HT1080 (cell line): ENCODE measurements at regions not wholly inside any gene's neighbourhood (a gene's known extent, or its start where the extent isn't known, plus 50 kb on each side); places are given as distances from the start of the nearest gene placed in this dataset.
A peak's percentile ranks its signal among the peaks of the same experiment; 100 is the strongest.

Experiments used
- DNase-seq: peaks from one replicate; pipeline ENCODE4 v3.0.0-alpha.2; 2015; ENCODE audit warnings: low read depth

DNA sequence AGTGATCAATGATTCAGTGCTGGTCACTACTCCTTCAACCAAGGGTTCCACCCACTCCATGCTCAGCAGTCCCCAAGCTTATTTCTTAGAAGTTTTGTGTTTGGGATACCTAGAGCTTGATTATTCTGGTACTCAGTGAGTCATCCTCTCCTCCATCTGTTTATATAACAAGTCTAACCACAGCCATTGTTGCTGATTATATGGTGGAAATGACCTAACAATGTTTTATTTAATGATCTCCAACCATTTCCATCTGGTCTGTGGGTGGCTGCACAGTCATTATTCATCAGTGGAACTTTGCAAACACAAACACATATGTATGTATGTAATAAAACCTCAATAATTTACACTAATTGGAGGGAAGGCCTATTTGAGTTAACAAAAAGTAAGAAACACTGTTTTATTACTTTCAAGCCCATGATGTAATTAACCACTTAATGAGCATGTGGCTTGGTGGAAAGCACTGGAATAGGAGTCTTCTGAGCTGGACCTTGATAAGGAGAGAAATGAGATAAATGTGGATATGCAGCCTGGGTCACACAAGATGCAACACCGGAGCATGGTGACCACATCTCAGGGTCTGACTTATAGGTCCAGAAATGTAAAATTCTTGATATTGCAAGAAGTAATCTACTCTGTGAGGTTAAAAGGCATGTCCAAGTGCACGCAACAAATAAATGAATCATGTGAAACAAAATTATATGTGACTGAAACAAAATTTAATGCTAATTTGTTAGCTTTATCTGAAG is 99.0 kb upstream of the WLS start:
- DNase-seq, result peak; percentile 94

GRCh38 chr1:68330391-68330790 is 98.1 kb upstream of the WLS start:
- no peak for DNase-seq

GRCh38 chr1:68329096-68329835 is 96.9 kb upstream of the WLS start:
- DNase-seq, result no peak

DNA sequence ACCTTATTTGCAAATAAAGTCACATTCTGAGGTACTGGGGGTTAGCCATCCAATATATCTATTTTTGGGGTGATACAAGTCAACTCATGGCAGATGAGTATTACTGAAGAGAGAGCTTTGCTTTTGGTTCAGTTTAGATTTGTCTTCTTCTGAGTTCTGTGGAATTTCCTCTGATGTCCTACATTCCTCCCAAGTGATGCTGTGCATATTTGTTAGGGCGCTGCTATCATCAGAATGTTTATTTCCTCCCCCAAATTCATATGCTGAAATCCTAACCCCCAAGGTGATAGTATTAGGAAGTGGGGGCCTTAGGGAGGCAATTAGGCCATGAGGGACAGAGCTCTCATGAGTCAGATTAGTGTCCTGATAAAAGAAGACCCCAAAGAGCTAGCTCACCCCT is 96.2 kb upstream of the WLS start:
- no peak for DNase-seq

DNA sequence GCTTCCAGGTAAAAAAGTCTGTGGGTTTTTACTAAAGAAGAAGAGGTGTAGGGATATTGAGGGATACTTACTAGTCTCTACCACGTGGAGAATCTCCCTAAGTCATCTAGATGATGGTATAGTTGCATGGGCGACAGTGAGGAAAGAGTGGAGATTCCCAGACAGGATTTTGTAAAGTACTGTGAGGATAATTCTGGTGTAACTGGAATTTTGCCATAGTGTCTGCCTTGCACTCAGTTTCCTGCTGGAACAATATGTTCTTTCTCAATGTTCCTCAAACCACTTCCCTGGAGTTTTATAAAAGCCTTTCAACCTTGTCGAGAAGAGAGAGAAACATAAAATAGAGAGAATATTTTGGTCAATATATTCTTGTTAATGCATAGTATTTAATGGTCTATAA is 95.1 kb upstream of the WLS start:
- DNase-seq, result no peak

- DNase-seq, result no peak
Observed at GRCh38 chr1:68326481-68326880, 94.2 kb upstream of the WLS start.

- DNase-seq, result no peak
Observed at GRCh38 chr1:68324316-68324715, 92.0 kb upstream of the WLS start.

DNA sequence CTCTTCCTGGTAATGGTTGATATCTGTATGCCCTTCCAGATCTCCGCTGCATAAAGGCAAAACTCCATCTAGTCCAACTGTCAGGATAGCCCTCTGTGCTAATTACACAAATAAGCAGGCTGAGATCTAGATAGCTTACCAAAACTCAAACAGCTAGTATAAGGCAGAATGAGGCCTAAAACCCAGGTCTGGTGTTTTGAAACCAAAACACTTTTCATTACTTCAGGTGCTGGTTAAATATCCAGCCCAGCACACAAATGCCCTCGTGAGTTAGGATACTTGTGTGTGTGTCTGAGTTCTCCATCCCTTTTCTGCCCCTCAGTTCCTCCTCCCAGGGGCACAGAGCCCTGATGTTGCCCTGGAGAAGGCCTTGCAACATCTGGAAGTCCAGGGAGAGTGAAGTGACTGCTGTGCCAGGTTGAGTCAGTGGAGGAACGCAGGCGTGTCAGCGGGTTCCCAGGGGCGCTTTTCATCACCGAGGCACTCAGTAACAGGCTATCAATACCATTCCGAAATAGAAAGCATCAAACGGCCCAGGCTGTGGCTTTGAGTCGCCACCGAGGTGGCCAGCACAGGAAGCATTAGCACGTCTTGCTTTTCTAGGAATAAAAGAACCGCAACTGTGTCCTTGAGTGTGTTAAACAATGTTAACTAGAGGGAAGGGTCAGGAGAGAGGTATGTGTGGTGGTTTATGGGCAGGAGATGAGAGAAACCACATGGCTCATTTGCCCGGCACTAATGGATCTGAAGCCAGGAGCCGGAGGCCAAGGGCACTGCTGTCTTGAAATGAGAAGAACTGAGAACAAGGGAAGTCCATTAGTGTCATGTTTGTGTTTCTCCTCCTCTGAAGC is 90.7 kb upstream of the WLS start:
- peak; percentile 82 for DNase-seq

- DNase-seq, result no peak
Observed at GRCh38 chr1:68322096-68322495, 89.8 kb upstream of the WLS start.

GRCh38 chr1:68321084-68321685 is 88.9 kb upstream of the WLS start:
- DNase-seq, result peak; percentile 33

DNA sequence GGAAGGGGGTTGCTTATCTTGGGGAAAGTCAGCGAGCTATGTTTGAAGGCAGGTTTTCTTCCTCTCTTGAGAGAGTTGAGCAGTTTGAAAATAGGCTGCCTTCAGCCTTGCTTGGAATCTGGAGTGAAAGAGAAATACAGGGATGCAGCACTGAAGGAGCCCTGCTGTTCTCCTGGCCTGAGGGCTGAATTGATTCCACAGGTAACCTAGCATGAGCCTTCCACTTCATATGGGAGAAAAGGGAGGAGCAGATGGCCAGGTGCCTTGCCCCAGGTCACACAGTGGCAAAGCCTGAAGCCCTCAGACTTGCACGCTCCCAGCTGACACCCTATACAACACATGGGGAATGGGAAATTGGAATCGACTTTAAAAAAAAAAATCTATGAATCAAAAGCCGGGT is 88.0 kb upstream of the WLS start:
- DNase-seq, result no peak

DNA sequence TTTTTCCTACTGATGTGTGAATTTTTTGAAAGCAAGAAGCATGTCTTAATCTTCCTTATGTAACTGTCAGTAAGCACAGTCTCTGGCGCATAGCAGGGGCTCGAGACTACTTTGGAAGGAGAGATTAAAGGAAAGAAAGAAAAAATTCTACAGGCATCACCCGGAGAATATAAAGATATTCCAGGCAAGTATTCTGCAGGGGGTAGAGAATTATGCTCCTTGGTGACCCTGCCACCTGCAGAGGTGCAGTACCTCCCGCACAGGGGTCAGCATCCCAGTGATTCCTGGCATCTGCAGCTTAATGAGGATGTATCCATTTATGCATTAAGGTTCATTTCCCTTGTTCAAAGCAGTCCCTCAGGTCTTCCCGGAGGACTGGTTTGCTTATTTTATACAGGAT is 87.6 kb upstream of the WLS start:
- DNase-seq, result no peak

- DNase-seq, result no peak
Observed at GRCh38 chr1:68317543-68317942, 85.2 kb upstream of the WLS start.

- DNase-seq, result no peak
Observed at GRCh38 chr1:68314151-68314780, 81.9 kb upstream of the WLS start.

DNA sequence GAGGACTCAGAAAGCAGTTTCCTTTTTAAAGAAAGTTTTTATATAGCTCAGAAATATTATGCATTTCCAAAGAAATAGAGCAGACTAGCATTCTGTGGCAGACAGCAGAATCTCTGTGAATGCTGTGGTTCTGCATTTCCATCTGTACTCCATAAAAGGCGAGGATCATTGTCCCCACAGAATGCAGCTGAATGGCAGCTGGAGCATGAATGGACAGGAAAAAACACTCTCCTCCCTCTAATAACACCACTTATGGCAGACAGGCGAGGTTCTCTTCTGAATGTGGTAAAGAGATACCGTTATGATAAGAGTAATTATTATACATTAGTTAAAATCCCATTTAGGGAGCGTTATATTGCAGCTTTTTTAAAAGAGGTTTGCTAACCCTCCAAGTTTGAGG is 81.4 kb upstream of the WLS start:
- DNase-seq, result no peak

GRCh38 chr1:68308034-68308433 is 75.7 kb upstream of the WLS start:
- DNase-seq, result no peak

GRCh38 chr1:68307378-68307787 is 75.1 kb upstream of the WLS start:
- DNase-seq, result no peak

- no peak for DNase-seq
Observed at GRCh38 chr1:68301471-68302001, 69.2 kb upstream of the WLS start.

DNA sequence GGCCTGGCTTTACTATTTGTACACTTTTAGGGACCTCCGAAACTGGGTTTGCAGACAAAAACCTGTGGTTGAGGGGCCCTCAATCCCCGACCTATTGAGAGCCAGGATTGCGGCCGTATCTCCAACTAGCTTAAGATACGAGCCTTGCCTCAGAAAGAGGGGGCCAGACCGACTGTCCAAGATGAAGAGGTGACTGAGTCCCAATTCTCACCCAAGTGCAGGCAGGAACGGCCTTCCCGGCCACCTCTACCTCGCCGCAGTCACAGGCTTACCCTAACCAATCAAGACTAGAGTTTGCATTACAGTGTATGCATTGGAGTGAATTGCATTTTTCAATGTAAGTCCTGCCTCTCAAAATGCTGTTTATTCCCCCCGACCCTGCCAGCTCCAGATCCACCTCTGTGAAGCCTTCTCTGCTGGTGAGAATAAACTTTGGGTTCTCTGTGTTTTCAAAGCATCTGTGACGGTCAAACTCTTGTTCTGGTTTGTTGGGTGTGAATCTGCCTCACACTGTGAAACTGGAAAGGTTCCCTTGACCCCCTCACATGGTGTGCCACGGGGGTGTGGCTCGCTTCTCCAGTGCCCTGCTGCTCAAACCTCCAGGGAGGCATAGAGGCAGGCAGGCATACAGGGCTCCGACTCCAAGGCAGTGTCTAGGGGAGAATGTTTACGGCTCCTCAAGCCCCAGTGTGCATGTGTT is 62.2 kb upstream of the WLS start:
- no peak for DNase-seq

- no peak for DNase-seq
Observed at GRCh38 chr1:68293609-68294366, 61.5 kb upstream of the WLS start.
